ENCODE measurements at regions not wholly inside any gene's neighbourhood (a gene's known extent, or its start where the extent isn't known, plus 50 kb on each side); places are given as distances from the start of the nearest gene placed in this dataset.

DNA sequence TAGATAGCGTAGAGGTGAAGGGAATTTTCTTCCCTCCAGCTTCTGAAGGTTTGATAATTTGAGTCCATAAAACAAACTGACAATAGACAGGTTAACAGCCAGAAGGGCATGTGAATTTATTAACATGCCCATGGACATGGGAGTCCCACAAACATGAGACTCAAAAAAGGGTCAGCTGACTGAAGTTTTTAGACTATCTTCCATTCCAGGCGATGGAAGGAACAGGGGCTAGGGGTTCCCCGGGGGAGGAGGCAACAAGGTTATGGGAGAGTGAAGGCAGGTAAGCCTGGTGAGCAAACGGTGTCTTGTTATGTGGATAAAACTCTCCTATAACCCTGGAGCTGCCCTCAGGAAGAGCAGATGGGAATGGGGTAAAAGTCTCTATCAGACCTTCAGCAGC, 81.5 kb upstream of the SORBS2 start:
- TF ChIP-seq EZH2 (IDR thresholded peaks at IDR 0.05; ENCODE audit: borderline replicate concordance, insufficient read depth, low read length, poor library complexity, severe bottlenecking) (no peak), RAD21 (conservative IDR thresholded peaks at IDR 0.05) (no peak), TAF1 (IDR thresholded peaks at IDR 0.05; ENCODE audit: low read depth) (no peak), EP300 (conservative IDR thresholded peaks at IDR 0.05; ENCODE audit: poor library complexity, severe bottlenecking) (no peak), POLR2AphosphoS5 (IDR thresholded peaks at IDR 0.05) (no peak)
- TF ChIP-seq, protein P1, sequence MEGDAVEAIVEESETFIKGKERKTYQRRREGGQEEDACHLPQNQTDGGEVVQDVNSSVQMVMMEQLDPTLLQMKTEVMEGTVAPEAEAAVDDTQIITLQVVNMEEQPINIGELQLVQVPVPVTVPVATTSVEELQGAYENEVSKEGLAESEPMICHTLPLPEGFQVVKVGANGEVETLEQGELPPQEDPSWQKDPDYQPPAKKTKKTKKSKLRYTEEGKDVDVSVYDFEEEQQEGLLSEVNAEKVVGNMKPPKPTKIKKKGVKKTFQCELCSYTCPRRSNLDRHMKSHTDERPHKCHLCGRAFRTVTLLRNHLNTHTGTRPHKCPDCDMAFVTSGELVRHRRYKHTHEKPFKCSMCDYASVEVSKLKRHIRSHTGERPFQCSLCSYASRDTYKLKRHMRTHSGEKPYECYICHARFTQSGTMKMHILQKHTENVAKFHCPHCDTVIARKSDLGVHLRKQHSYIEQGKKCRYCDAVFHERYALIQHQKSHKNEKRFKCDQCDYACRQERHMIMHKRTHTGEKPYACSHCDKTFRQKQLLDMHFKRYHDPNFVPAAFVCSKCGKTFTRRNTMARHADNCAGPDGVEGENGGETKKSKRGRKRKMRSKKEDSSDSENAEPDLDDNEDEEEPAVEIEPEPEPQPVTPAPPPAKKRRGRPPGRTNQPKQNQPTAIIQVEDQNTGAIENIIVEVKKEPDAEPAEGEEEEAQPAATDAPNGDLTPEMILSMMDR (IDR thresholded peaks at IDR 0.05; ENCODE audit: poor library complexity, severe bottlenecking): no peak
